GM11168 (cell line): ENCODE measurements at regions not wholly inside any gene's neighbourhood (a gene's known extent, or its start where the extent isn't known, plus 50 kb on each side); places are given as distances from the start of the nearest gene placed in this dataset.
"Not testable (repeated sequence)": the region's sequence is repeated elsewhere in the genome, so short reads cannot be mapped to it uniquely, and the experiment has no call there.

Experiments used
- in situ Hi-C: fragments of 300-500 bp; cut with MboI; formaldehyde crosslinking; loops from one replicate; pipeline ENCODE4 v1.12.0; 2022; ENCODE audit warnings: low sequenced_read_pairs; ENCODE audit not compliant: unreplicated experiment

- in situ Hi-C loops: no loop called here
Observed at GRCh38 chr2:234257859-234258561, 207.5 kb downstream of the SPP2 start.

GRCh38 chr2:234256516-234256915 lies 206.0 kb downstream of the SPP2 start:
- in situ Hi-C loops: no loop called here

GRCh38 chr2:234254783-234255521 lies 204.4 kb downstream of the SPP2 start:
- in situ Hi-C loops: no loop called here

- in situ Hi-C loops: no loop called here
Observed at GRCh38 chr2:234252772-234253171, 202.3 kb downstream of the SPP2 start.

GRCh38 chr2:234251326-234252271 lies 201.1 kb downstream of the SPP2 start:
- in situ Hi-C loops: no loop called here

GRCh38 chr2:234250926-234251325 lies 200.4 kb downstream of the SPP2 start:
- in situ Hi-C loops: no loop called here

- in situ Hi-C loops: no loop called here
Observed at GRCh38 chr2:234249873-234250272, 199.4 kb downstream of the SPP2 start.

- in situ Hi-C loops: no loop called here
Observed at GRCh38 chr2:234249034-234249735, 198.7 kb downstream of the SPP2 start.

GRCh38 chr2:234248213-234248710 lies 197.8 kb downstream of the SPP2 start:
- in situ Hi-C loops: not testable (repeated sequence)

GRCh38 chr2:234247453-234248180 lies 197.1 kb downstream of the SPP2 start:
- in situ Hi-C loops: no loop called here

- in situ Hi-C loops: no loop called here
Observed at GRCh38 chr2:234245945-234246344, 195.4 kb downstream of the SPP2 start.

GRCh38 chr2:234243871-234244565 lies 193.5 kb downstream of the SPP2 start:
- in situ Hi-C loops: no loop called here

- in situ Hi-C loops: no loop called here
Observed at GRCh38 chr2:234242459-234242836, 191.9 kb downstream of the SPP2 start.

- in situ Hi-C loops: no loop called here
Observed at GRCh38 chr2:234241656-234242458, 191.4 kb downstream of the SPP2 start.

- in situ Hi-C loops: no loop called here
Observed at GRCh38 chr2:234240917-234241316, 190.4 kb downstream of the SPP2 start.

- in situ Hi-C loops: no loop called here
Observed at GRCh38 chr2:234235191-234235590, 184.7 kb downstream of the SPP2 start.

GRCh38 chr2:234231460-234231859 lies 181.0 kb downstream of the SPP2 start:
- in situ Hi-C loops: no loop called here

GRCh38 chr2:234219046-234219310 lies 168.5 kb downstream of the SPP2 start:
- in situ Hi-C loops: no loop called here
